DND-41 (cell line): ENCODE measurements at regions not wholly inside any gene's neighbourhood (a gene's known extent, or its start where the extent isn't known, plus 50 kb on each side); places are given as distances from the start of the nearest gene placed in this dataset.

Experiments used
- ATAC-seq: fragments of 200-7000 bp; cut with Tn5 transposase; 3 replicates; pipeline ENCODE4 v1.9.1; 2021; ENCODE audit warnings: low read depth; ENCODE audit not compliant: insufficient read depth
- DNase-seq: peaks from one replicate; pipeline ENCODE4 v3.0.0-alpha.2; 2020
- H2AFZ ChIP-seq: 2 replicates; pipeline ENCODE4 v1.6.0; 2012; ENCODE audit warnings: low read depth, low read length
- H3K27ac ChIP-seq: 2 replicates; pipeline ENCODE4 v1.5.1; 2012; ENCODE audit warnings: low read length, inconsistent platforms
- H3K27me3 ChIP-seq: fragments of 200-600 bp; sonication (generic); 2 replicates; pipeline ENCODE4 v1.6.0; 2012; ENCODE audit warnings: low read length, mild to moderate bottlenecking, inconsistent platforms; ENCODE audit not compliant: insufficient read depth, poor library complexity
- H3K36me3 ChIP-seq: 2 replicates; pipeline ENCODE4 v1.5.1; 2012; ENCODE audit warnings: low read length, inconsistent platforms; ENCODE audit not compliant: insufficient read depth
- H3K4me1 ChIP-seq: 2 replicates; pipeline ENCODE4 v1.5.1; 2012; ENCODE audit warnings: mild to moderate bottlenecking, low read length; ENCODE audit not compliant: insufficient read depth
- H3K4me2 ChIP-seq: 2 replicates; pipeline ENCODE4 v1.6.0; 2012; ENCODE audit warnings: mild to moderate bottlenecking, moderate library complexity, low read length, inconsistent platforms; ENCODE audit not compliant: insufficient read depth
- H3K4me3 ChIP-seq, 2 experiments: fragments of 200-600 bp in 1 of 2; shearing (Covaris generic) in 1 of 2; 2 replicates each; pipeline ENCODE4 v1.5.1; 2012 to 2016; ENCODE audit warnings: inconsistent platforms in 2 of 2, low read length in 2 of 2, mild to moderate bottlenecking in 2 of 2, low read depth in 1 of 2, moderate library complexity in 1 of 2
- H3K79me2 ChIP-seq: 2 replicates; pipeline ENCODE4 v1.6.0; 2012; ENCODE audit warnings: low read length, inconsistent platforms; ENCODE audit not compliant: insufficient read depth
- H3K9ac ChIP-seq: 2 replicates; pipeline ENCODE4 v1.6.0; 2012; ENCODE audit warnings: low read depth, mild to moderate bottlenecking, inconsistent platforms, low read length, moderate library complexity
- H3K9me3 ChIP-seq: 2 replicates; pipeline ENCODE4 v1.5.1; 2012; ENCODE audit warnings: low read length, moderate library complexity, mild to moderate bottlenecking, inconsistent platforms; ENCODE audit not compliant: insufficient read depth, severe bottlenecking
- H4K20me1 ChIP-seq: 2 replicates; pipeline ENCODE4 v1.6.0; 2012; ENCODE audit warnings: low read length; ENCODE audit not compliant: insufficient read depth
- EZH2 ChIP-seq: IDR thresholded peaks from 3 replicates; pipeline ENCODE4 v1.6.1; 2012; ENCODE audit warnings: borderline replicate concordance, low read depth, mild to moderate bottlenecking, moderate library complexity, low read length, inconsistent platforms; ENCODE audit not compliant: severe bottlenecking
- TF ChIP-seq, protein P1 (sequence below): IDR thresholded peaks from 2 replicates; pipeline ENCODE4 v1.5.1; 2012; ENCODE audit warnings: borderline replicate concordance, low read length, moderate library complexity, mild to moderate bottlenecking; ENCODE audit not compliant: poor library complexity, severe bottlenecking; ENCODE audit errors: extremely low read depth

DNA sequence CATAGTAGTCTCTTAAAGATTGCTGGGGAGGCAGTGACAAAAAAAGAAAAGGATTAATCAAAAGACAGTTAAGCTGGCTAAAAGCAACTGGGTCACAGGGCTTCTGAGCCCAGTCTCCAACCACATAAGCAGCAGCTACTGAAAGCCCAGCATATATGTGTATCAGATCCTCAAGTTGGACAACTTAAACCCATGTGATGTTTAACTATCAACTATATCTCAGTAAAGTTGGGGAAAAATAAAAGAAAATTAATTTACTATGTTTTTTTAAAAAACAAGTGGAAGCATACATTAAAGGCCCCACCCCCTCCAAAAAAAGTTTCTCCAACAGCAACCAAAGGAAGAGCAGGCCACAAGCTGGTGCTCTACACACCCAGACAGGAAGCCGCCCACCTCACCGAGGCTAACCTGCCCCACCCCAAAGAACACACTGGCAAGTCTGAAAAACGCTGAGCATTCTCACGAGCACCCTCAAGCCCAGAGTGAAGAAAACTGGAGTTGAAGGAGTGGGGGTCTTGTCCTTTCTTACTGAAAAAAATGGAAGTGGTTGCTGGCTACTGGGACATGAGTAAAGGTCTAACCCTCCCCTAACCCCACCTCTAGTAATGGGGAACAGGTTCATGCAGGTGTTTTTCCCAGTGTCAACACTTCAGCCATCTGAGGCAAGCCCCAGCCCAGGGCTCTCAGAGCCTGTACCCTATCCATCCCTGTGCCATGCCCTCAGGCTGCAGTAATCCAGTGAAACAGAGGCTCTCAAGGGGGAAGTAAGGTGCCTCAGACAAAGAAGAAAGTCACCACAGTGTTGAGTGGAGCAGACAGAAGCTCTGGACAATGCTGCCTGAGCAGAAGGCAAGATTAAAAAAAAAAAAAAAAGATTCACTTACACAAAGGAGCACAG, 106.3 kb downstream of the GYPC start:
- TF ChIP-seq, protein P1, sequence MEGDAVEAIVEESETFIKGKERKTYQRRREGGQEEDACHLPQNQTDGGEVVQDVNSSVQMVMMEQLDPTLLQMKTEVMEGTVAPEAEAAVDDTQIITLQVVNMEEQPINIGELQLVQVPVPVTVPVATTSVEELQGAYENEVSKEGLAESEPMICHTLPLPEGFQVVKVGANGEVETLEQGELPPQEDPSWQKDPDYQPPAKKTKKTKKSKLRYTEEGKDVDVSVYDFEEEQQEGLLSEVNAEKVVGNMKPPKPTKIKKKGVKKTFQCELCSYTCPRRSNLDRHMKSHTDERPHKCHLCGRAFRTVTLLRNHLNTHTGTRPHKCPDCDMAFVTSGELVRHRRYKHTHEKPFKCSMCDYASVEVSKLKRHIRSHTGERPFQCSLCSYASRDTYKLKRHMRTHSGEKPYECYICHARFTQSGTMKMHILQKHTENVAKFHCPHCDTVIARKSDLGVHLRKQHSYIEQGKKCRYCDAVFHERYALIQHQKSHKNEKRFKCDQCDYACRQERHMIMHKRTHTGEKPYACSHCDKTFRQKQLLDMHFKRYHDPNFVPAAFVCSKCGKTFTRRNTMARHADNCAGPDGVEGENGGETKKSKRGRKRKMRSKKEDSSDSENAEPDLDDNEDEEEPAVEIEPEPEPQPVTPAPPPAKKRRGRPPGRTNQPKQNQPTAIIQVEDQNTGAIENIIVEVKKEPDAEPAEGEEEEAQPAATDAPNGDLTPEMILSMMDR = no peak
- TF ChIP-seq EZH2 = no peak
- Histone ChIP-seq H3K36me3 (no peaks in the 10 kb centered on the region), H2AFZ (no peak overlapping the region), H3K9ac (no peak overlapping the region), H3K27me3 (peaks cover 12% of the 10 kb centered on the region), H3K4me2 (no peak overlapping the region), H4K20me1 (no peaks in the 10 kb centered on the region), H3K4me1 (peaks cover 8% of the 10 kb centered on the region; the same call in 1 of the 2 replicates), H3K79me2 (no peaks in the 10 kb centered on the region), H3K27ac (no peak overlapping the region), H3K4me3 (no peak overlapping the region), H3K9me3 (no peaks in the 10 kb centered on the region)
- peak; percentile 87 for ATAC-seq
- DNase-seq = peak; percentile 54

DNA sequence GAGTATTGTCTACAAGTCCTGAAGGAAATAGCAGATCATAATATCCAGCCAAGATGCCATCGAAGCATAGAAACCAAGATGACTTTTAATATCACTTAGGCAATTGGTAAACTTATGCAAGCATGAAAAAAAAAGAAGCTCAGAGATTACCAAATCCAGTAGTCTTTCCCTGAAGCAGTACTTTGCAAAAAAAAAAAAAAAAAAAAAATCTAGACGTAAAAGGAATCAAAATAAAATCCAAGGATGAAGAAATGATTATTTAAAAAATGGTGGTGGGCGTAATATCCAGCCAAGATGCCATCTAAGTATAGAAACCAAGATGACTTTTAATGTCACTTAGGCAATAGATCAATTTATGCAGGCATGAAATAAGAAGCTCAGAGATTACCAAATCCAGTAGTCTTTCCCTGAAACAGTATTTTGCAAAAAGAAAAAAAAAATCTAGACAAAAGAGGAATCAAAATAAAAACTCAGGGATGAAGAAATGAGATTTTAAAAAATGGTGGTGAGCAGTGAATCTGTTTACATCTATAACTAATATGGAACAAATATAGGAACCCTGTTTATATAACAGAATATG, 108.8 kb downstream of the GYPC start:
- Histone ChIP-seq H3K27ac (no peak overlapping the region), H2AFZ (no peak overlapping the region), H3K4me1 (peaks cover 8% of the 10 kb centered on the region; the same call in 1 of the 2 replicates), H3K4me2 (no peak overlapping the region), H3K4me3 (no peak overlapping the region), H3K9ac (no peak overlapping the region), H3K27me3 (peaks cover 3% of the 10 kb centered on the region), H3K36me3 (no peaks in the 10 kb centered on the region), H3K9me3 (no peaks in the 10 kb centered on the region), H4K20me1 (no peaks in the 10 kb centered on the region), H3K79me2 (no peaks in the 10 kb centered on the region)
- DNase-seq (no peak), ATAC-seq (no peak)
- no peak for TF ChIP-seq EZH2

DNA sequence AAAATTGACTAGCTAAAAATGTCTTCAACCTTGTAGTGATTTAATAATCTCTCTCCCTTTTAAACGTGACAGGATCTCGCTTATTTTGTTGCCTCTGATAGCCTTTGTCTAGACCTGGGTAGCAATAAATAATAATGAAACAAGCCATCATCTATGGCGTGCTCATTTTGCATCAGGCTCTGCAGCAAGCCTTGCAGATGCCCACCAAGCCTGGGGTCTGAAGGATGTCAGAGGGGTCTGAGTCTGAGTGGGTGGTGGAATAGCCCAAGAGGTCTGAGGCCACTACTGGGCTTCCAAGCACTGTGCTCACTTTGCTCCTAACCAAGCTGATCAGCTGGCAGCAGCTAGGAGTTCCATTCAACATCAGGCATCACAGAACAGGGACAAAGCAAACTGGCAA, 109.4 kb downstream of the GYPC start:
- no peaks in the 10 kb centered on the region for H3K79me2 ChIP-seq
- no peaks in the 10 kb centered on the region for H4K20me1 ChIP-seq
- no peak overlapping the region for H2AFZ ChIP-seq
- no peak overlapping the region for H3K4me2 ChIP-seq
- no peak for TF ChIP-seq EZH2
- TF ChIP-seq, protein P1 = no peak
- no peak overlapping the region for H3K9ac ChIP-seq
- H3K4me3 ChIP-seq = no peak overlapping the region
- peaks cover 8% of the 10 kb centered on the region; the same call in 1 of the 2 replicates for H3K4me1 ChIP-seq
- no peak for ATAC-seq
- H3K27ac ChIP-seq = no peak overlapping the region
- peaks cover 3% of the 10 kb centered on the region for H3K27me3 ChIP-seq
- no peaks in the 10 kb centered on the region for H3K9me3 ChIP-seq
- DNase-seq = no peak
- no peaks in the 10 kb centered on the region for H3K36me3 ChIP-seq
